Heart left ventricle (tissue), 16 donors: ENCODE measurements at regions not wholly inside any gene's neighbourhood (a gene's known extent, or its start where the extent isn't known, plus 50 kb on each side); places are given as distances from the start of the nearest gene placed in this dataset.

ENCODE experiments used
- ATAC-seq, 4 donors: fragments of 200-7000 bp; cut with Tn5 transposase; one replicate each; pipeline ENCODE4 v1.9.1; 2020 to 2022; ENCODE audit warnings: moderate library complexity in 4 of 4, mild to moderate bottlenecking in 3 of 4, moderate number of reproducible peaks in 1 of 4
- DNase-seq, 5 donors: peaks; one replicate each; pipeline ENCODE4 v3.0.0-alpha.2; 2020
- H3K27ac ChIP-seq, 12 donors: fragments of 200-600 bp; sonication (generic) in 4 of 12; one replicate each; pipeline versions ENCODE4 v1.5.0 to v1.8.0; 2016 to 2022; ENCODE audit warnings: mild to moderate bottlenecking in 2 of 12
- H3K27me3 ChIP-seq, 9 donors: fragments of 200-600 bp; sonication (generic) in 2 of 9; one replicate each; pipeline versions ENCODE4 v1.5.1 to v1.8.0; 2016 to 2022; ENCODE audit warnings: mild to moderate bottlenecking in 3 of 9
- H3K36me3 ChIP-seq, 9 donors: fragments of 200-600 bp; sonication (generic) in 2 of 9; one replicate each; pipeline versions ENCODE4 v1.5.0 to v1.8.0; 2018 to 2022; ENCODE audit warnings: mild to moderate bottlenecking in 2 of 9
- H3K4me1 ChIP-seq, 12 donors: fragments of 200-600 bp; sonication (generic) in 4 of 12; one replicate each; pipeline versions ENCODE4 v1.5.0 to v1.8.0; 2016 to 2022; ENCODE audit warnings: mild to moderate bottlenecking in 3 of 12
- H3K4me3 ChIP-seq, 12 donors: fragments of 200-600 bp; sonication (generic) in 4 of 12; one replicate each; pipeline versions ENCODE4 v1.5.0 to v1.8.0; 2017 to 2022; ENCODE audit warnings: mild to moderate bottlenecking in 9 of 12, moderate library complexity in 4 of 12
- H3K9me3 ChIP-seq, 12 donors: fragments of 200-600 bp; sonication (generic) in 4 of 12; one replicate each; pipeline versions ENCODE4 v1.5.0 to v1.8.0; 2016 to 2022; ENCODE audit warnings: mild to moderate bottlenecking in 1 of 12
- POLR2A ChIP-seq, 2 donors: fragments of 450-650 bp; IDR thresholded peaks; one replicate each; pipeline ENCODE4 v1.6.1; 2017; ENCODE audit warnings: antibody characterized with exemption in 2 of 2, mild to moderate bottlenecking in 2 of 2, moderate library complexity in 2 of 2
- WGBS, 4 donors: extraction: QIAGEN DNeasy Blood & Tissue Kit in 2 of 4; methylation state at CpG; one replicate each; pipeline versions ENCODE4 v1.1.5 to v1.1.7; 2013 to 2018; 5-methylcytosine and 5-hydroxymethylcytosine counted together
- intact Hi-C, 10 donors: fragments of 100-400 bp; cut with DNase I; formaldehyde crosslinking; loops; one replicate each; pipeline versions ENCODE4 v1.11.1 to v1.14.2; 2022
- TF ChIP-seq, protein P1 (sequence below), 12 donors: fragments of 200-600 bp; sonication (generic) in 4 of 12; IDR thresholded peaks; one replicate each; pipeline versions ENCODE4 v1.5.0 to v1.8.0; 2018 to 2022; ENCODE audit warnings: antibody characterized with exemption in 12 of 12, mild to moderate bottlenecking in 5 of 12
- donor health status: ischemic (EF 13 %, LVEDD 7.1; RV severe dilation, severe dysfunction).
- donor health status: healthy with polysubstance abuse.
- donor health status: DM: no; HTN: yes; CAD: no.
- donor health status: DM: no; HTN: no; CAD: no.
- donor health status: ischemic (EF 25% LVEDD 6.9; RV normal size, moderate dysfunction).
- donor health status: ischemic (EF 25% LVEDD 5.7; RV mildly dilated, moderate dysfunction).
- donor health status: healthy.
- donor health status: DM: yes; HTN: yes; CAD: no.
- donor health status: ischemic (EF 35%, LVEDD 5.7; RV mildly dilated, moderate dysfunction).
- donor health status: nonischemic (EF 11% LVEDD 7.7; RV severe dilation, severe dysfunction).
- donor health status: DM: yes; HTN: yes; CAD: no.
- donor health status: PGD.
- donor health status: ischemic (EF 29% LVEDD 5.4; RV normal size, mild dysfunction).
- donor health status: nonischemic (EF 23%, LVEDD 6.1; RV moderate dilation, normal function).

- Histone ChIP-seq H3K4me1 (no peaks in the 10 kb centered on the region), H3K36me3 (no peaks in the 10 kb centered on the region), H3K27ac (no peak overlapping the region), H3K4me3 (no peak overlapping the region), H3K27me3 (no peaks in the 10 kb centered on the region), H3K9me3 (no peaks in the 10 kb centered on the region)
- TF ChIP-seq, protein P1, sequence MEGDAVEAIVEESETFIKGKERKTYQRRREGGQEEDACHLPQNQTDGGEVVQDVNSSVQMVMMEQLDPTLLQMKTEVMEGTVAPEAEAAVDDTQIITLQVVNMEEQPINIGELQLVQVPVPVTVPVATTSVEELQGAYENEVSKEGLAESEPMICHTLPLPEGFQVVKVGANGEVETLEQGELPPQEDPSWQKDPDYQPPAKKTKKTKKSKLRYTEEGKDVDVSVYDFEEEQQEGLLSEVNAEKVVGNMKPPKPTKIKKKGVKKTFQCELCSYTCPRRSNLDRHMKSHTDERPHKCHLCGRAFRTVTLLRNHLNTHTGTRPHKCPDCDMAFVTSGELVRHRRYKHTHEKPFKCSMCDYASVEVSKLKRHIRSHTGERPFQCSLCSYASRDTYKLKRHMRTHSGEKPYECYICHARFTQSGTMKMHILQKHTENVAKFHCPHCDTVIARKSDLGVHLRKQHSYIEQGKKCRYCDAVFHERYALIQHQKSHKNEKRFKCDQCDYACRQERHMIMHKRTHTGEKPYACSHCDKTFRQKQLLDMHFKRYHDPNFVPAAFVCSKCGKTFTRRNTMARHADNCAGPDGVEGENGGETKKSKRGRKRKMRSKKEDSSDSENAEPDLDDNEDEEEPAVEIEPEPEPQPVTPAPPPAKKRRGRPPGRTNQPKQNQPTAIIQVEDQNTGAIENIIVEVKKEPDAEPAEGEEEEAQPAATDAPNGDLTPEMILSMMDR (IDR thresholded peaks at IDR 0.05): no peak
- TF ChIP-seq POLR2A (IDR thresholded peaks at IDR 0.05): no peak
- no peak for ATAC-seq
- intact Hi-C loops: no loop called here
- no peak for DNase-seq
- WGBS, 4 donors: 70 to 77% (median 74%) methylated on average over 2 of the region's 2 CpGs
These were observed 931.9 kb upstream of the CNTNAP5 start for GRCh38 chr2:123093199-123093598.

DNA sequence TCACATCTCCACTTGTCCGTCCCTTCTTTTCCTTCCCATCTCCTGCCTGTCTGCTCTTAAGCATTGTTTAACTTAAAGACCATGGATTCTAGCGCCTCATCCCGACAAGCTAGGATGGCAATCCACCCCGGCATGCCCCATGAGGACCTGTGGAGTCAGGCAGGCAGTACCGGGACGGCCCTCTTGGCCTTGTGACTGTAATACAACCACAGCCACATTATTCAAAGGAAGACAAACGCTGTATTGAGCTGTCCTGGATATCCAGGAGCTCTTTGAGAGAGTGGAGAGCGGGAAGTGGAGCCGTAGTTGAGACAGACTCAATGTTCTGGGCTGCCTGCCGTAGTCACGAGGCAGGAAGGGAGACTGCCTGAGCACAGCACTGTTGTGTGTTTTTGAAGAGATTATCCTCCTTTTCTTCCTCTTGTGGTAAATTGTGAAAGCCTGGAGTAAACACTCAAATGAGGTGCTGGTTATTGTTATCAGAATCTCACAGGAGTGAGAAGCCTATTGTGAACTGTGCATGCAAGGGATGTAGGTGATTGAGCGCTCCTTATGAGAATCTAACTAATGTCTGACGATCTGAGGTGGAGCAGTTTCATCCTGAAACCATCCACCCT is 929.8 kb upstream of the CNTNAP5 start:
- 78 to 85% (median 83%) methylated on average over 13 of the region's 13 CpGs for WGBS, 4 donors
- ATAC-seq (no peak), DNase-seq (no peak)
- TF ChIP-seq, protein P1 (IDR thresholded peaks at IDR 0.05): no peak
- no peak for TF ChIP-seq POLR2A (IDR thresholded peaks at IDR 0.05)
- Histone ChIP-seq H3K9me3 (no peaks in the 10 kb centered on the region), H3K4me1 (no peaks in the 10 kb centered on the region), H3K27me3 (no peaks in the 10 kb centered on the region), H3K36me3 (no peaks in the 10 kb centered on the region), H3K27ac (no peak overlapping the region), H3K4me3 (no peak overlapping the region)
- intact Hi-C loops: no loop called here

- no peak overlapping the region for H3K4me3 ChIP-seq
- no peak overlapping the region for H3K27ac ChIP-seq
- no peaks in the 10 kb centered on the region for H3K4me1 ChIP-seq
- ATAC-seq (no peak), DNase-seq (no peak)
- intact Hi-C loops: no loop called here
- no peaks in the 10 kb centered on the region for H3K9me3 ChIP-seq
- H3K27me3 ChIP-seq: no peaks in the 10 kb centered on the region
- TF ChIP-seq, protein P1 (IDR thresholded peaks at IDR 0.05): no peak
- TF ChIP-seq POLR2A (IDR thresholded peaks at IDR 0.05): no peak
- H3K36me3 ChIP-seq: no peaks in the 10 kb centered on the region
These were observed 926.5 kb upstream of the CNTNAP5 start for GRCh38 chr2:123098619-123099018.

DNA sequence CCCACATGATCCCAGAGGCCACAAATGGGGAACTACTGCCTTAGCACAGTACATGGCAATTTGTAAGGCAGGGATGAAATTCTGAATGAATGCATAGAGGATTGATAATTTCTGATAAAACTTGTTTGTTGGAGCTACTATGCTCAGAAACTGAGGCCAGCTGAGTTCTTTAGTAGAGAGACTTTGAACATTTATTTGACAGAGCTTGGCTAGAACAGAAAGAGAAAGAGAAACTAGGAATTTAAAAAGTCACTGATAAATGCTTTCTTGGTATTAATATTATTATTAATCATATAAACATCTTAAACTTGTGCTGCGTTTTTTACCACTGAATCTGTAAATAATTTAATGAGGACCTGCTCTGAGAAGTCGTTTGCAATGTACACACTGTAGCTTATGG is 923.7 kb upstream of the CNTNAP5 start:
- intact Hi-C loops: no loop called here
- WGBS, 4 donors: 66 to 76% (median 72%) methylated on average over 2 of the region's 2 CpGs
- Histone ChIP-seq H3K4me1 (no peaks in the 10 kb centered on the region), H3K27ac (no peak overlapping the region), H3K36me3 (no peaks in the 10 kb centered on the region), H3K27me3 (no peaks in the 10 kb centered on the region), H3K9me3 (peaks cover 0 to 1% (median 0%) of the 10 kb centered on the region in 12 donors), H3K4me3 (no peak overlapping the region)
- ATAC-seq (no peak), DNase-seq (no peak)
- no peak for TF ChIP-seq POLR2A (IDR thresholded peaks at IDR 0.05)
- TF ChIP-seq, protein P1 (IDR thresholded peaks at IDR 0.05): no peak
